K562 (cell line): ENCODE measurements at regions not wholly inside any gene's neighbourhood (a gene's known extent, or its start where the extent isn't known, plus 50 kb on each side); places are given as distances from the start of the nearest gene placed in this dataset.

Source experiments
- ARID3A ChIP-seq: IDR thresholded peaks from 2 replicates; pipeline ENCODE4 v1.6.1; 2012; ENCODE audit warnings: low read depth, low read length, improper control_type of control experiment, borderline replicate concordance
- ARNT ChIP-seq, 2 experiments: fragments of 450-650 bp; IDR thresholded peaks; 2 replicates each; pipeline ENCODE4 v1.6.1; 2016; ENCODE audit warnings: mild to moderate bottlenecking in 1 of 2
- BCL6 ChIP-seq: fragments of 250-450 bp; sonication (Bioruptor Pico); IDR thresholded peaks from 2 replicates; pipeline ENCODE4 v1.4.0; 2020
- CBFB ChIP-seq: sonication (generic); formaldehyde crosslinking; IDR thresholded peaks from 2 replicates; pipeline ENCODE4 v1.4.0; 2020; ENCODE audit warnings: mild to moderate bottlenecking, missing genetic modification reagents
- ETS2 ChIP-seq: IDR thresholded peaks from 2 replicates; pipeline ENCODE4 v1.6.1; 2016; ENCODE audit warnings: borderline replicate concordance, missing genetic modification characterization, mild to moderate bottlenecking, moderate library complexity, missing compliant biosample characterization; ENCODE audit not compliant: poor library complexity, severe bottlenecking
- GATAD2A ChIP-seq: fragments of 450-650 bp; IDR thresholded peaks from 2 replicates; pipeline ENCODE4 v1.6.1; 2017
- HOXB6 ChIP-seq: fragments of 250-450 bp; sonication (Bioruptor Pico); IDR thresholded peaks from 2 replicates; pipeline ENCODE4 v1.5.1; 2022; ENCODE audit warnings: mild to moderate bottlenecking, borderline replicate concordance
- MAFG ChIP-seq: fragments of 450-650 bp; conservative IDR thresholded peaks from 2 replicates; pipeline ENCODE4 v1.6.1; 2016; ENCODE audit warnings: missing genetic modification characterization, missing compliant biosample characterization
- MAZ ChIP-seq, 2 experiments: fragments of 450-650 bp in 1 of 2; sonication (generic) in 1 of 2; formaldehyde crosslinking; IDR thresholded peaks in 1 of 2; conservative IDR thresholded peaks in 1 of 2; 2 replicates each; pipeline versions ENCODE4 v1.4.0 to v1.5.0; 2020; ENCODE audit warnings: mild to moderate bottlenecking in 1 of 2, missing genetic modification reagents in 1 of 2
- MEIS2 ChIP-seq: fragments of 450-650 bp; IDR thresholded peaks from 2 replicates; pipeline ENCODE4 v1.6.1; 2014; ENCODE audit warnings: mild to moderate bottlenecking; ENCODE audit not compliant: partially characterized antibody
- MTA2 ChIP-seq: fragments of 450-650 bp; IDR thresholded peaks from 2 replicates; pipeline ENCODE4 v1.6.1; 2016; ENCODE audit warnings: low read depth
- MTA3 ChIP-seq: fragments of 450-650 bp; formaldehyde crosslinking; IDR thresholded peaks from 2 replicates; pipeline ENCODE4 v1.6.1; 2017; ENCODE audit warnings: mild to moderate bottlenecking, borderline replicate concordance
- NFXL1 ChIP-seq: fragments of 450-650 bp; formaldehyde crosslinking; IDR thresholded peaks from 2 replicates; pipeline ENCODE4 v1.4.0; 2021; ENCODE audit warnings: mild to moderate bottlenecking
- NR2C1 ChIP-seq, 2 experiments: fragments of 450-650 bp; IDR thresholded peaks; 2 replicates each; pipeline ENCODE4 v1.6.1; 2017; ENCODE audit warnings: mild to moderate bottlenecking in 2 of 2, antibody characterized with exemption in 1 of 2, inconsistent platforms in 1 of 2, missing compliant biosample characterization in 1 of 2, missing genetic modification characterization in 1 of 2
- PYGO2 ChIP-seq: fragments of 450-650 bp; IDR thresholded peaks from 2 replicates; pipeline ENCODE4 v1.6.1; 2016; ENCODE audit warnings: mild to moderate bottlenecking, missing genetic modification characterization, moderate library complexity, missing compliant biosample characterization
- RB1 ChIP-seq: fragments of 450-650 bp; IDR thresholded peaks from 2 replicates; pipeline ENCODE4 v1.6.1; 2017; ENCODE audit warnings: low read depth, mild to moderate bottlenecking
- SMAD3 ChIP-seq: fragments of 450-650 bp; formaldehyde crosslinking; conservative IDR thresholded peaks from 2 replicates; pipeline ENCODE4 v1.4.0; 2020; ENCODE audit warnings: mild to moderate bottlenecking
- SRF ChIP-seq, 2 experiments: fragments of 250-450, 450-650 bp in 1 of 2; sonication (Bioruptor Pico) in 1 of 2; sonication (generic) in 1 of 2; formaldehyde crosslinking; IDR thresholded peaks; 2 replicates each; pipeline versions ENCODE4 v1.5.0 to v1.5.1; 2020 to 2022; ENCODE audit warnings: mild to moderate bottlenecking in 1 of 2, missing genetic modification reagents in 1 of 2
- TFAP4 ChIP-seq: sonication (generic); formaldehyde crosslinking; IDR thresholded peaks from 2 replicates; pipeline ENCODE4 v1.8.0; 2022; ENCODE audit warnings: missing genetic modification reagents, mild to moderate bottlenecking, moderate library complexity, borderline replicate concordance
- ZBTB9 ChIP-seq: fragments of 450-650 bp; formaldehyde crosslinking; IDR thresholded peaks from 2 replicates; pipeline ENCODE4 v1.4.0; 2020; ENCODE audit warnings: mild to moderate bottlenecking, moderate library complexity
- ZC3H11A ChIP-seq: IDR thresholded peaks from 2 replicates; pipeline ENCODE4 v1.6.1; 2012; ENCODE audit warnings: low read depth, low read length, improper control_type of control experiment
- ZNF431 ChIP-seq: sonication (generic); formaldehyde crosslinking; IDR thresholded peaks from 2 replicates; pipeline ENCODE4 v1.8.0; 2022; ENCODE audit warnings: mild to moderate bottlenecking, missing genetic modification reagents
- ZNF436 ChIP-seq: fragments of 250-450, 450-650 bp; sonication (Bioruptor Pico); formaldehyde crosslinking; IDR thresholded peaks from 2 replicates; pipeline ENCODE4 v1.7.0; 2020; ENCODE audit warnings: mild to moderate bottlenecking
- ZNF449 ChIP-seq: fragments of 250-450 bp; sonication (Bioruptor Pico); IDR thresholded peaks from 2 replicates; pipeline ENCODE4 v1.8.0; 2022; ENCODE audit warnings: moderate library complexity, mild to moderate bottlenecking, inconsistent platforms
- ZNF764 ChIP-seq: fragments of 250-450 bp; sonication (Bioruptor Pico); IDR thresholded peaks from 2 replicates; pipeline ENCODE4 v1.4.0; 2020; ENCODE audit warnings: low read depth, mild to moderate bottlenecking, moderate library complexity
- ZSCAN29 ChIP-seq: fragments of 450-650 bp; IDR thresholded peaks from 2 replicates; pipeline ENCODE4 v1.6.1; 2017

GRCh38 chr5:154648706-154649105 is 106.5 kb upstream of the LARP1 start (continued):
- TF ChIP-seq ARNT (IDR thresholded peaks at IDR 0.05) (peak in 1 of 2 experiments; percentile 83; a peak in 1 of 4 replicates), TFAP4 (CRISPR knock-in tag) (peak; percentile 95), ZNF449 (CRISPR knock-in tag) (no peak), MAFG (0 out of 2 replicates have a peak, but pooled peaks have one; percentile 53), MEIS2 (peak; percentile 53), ZBTB9 (CRISPR knock-in tag) (no peak), MTA2 (no peak), BCL6 (no peak), HOXB6 (no peak), SRF (CRISPR knock-in tag; IDR thresholded peaks at IDR 0.05) (no peak), ARID3A (peak; percentile 77; the same call in 1 of the 2 replicates), NFXL1 (CRISPR knock-in tag) (no peak), ZSCAN29 (no peak), ZNF764 (no peak), ZC3H11A (no peak), ZNF431 (CRISPR knock-in tag) (no peak), MAZ (CRISPR knock-in tag; conservative IDR thresholded peaks at IDR 0.05 in 1 of 2, IDR thresholded peaks at IDR 0.05 in 1 of 2) (peak; percentile 29 to 80; a peak in 2 of 4 replicates), ETS2 (tag) (no peak), SMAD3 (CRISPR knock-in tag) (no peak), RB1 (no peak), GATAD2A (peak; percentile 75; the same call in 1 of the 2 replicates), NR2C1 (IDR thresholded peaks at IDR 0.05) (no peak), NR2C1 (tag; IDR thresholded peaks at IDR 0.05) (peak; percentile 43; the same call in 1 of the 2 replicates), ZNF436 (CRISPR knock-in tag) (no peak), PYGO2 (tag) (no peak), MTA3 (0 out of 2 replicates have a peak, but pooled peaks have one; percentile 41), CBFB (CRISPR knock-in tag) (no peak)
